Spleen (tissue), 11 donors: ENCODE measurements at regions not wholly inside any gene's neighbourhood (a gene's known extent, or its start where the extent isn't known, plus 50 kb on each side); places are given as distances from the start of the nearest gene placed in this dataset.

ENCODE experiments used
- DNase-seq: peaks from one replicate; pipeline ENCODE4 v3.0.0-alpha.2; 2020
- H3K27ac ChIP-seq, 8 donors: fragments of 200-600 bp; sonication (generic) in 7 of 8; 1 replicate in 4 of 8; 2 replicates in 4 of 8; pipeline versions ENCODE4 v1.5.0 to v1.8.0; 2016 to 2021; ENCODE audit warnings: inconsistent platforms in 4 of 8, mild to moderate bottlenecking in 4 of 8, moderate library complexity in 1 of 8
- H3K27me3 ChIP-seq, 7 donors: fragments of 200-600 bp; sonication (generic) in 6 of 7; replicated peaks in 1 of 7; 1 replicate in 4 of 7; 2 replicates in 3 of 7; pipeline versions ENCODE4 v1.5.0 to v1.8.0; 2016 to 2021; ENCODE audit warnings: inconsistent platforms in 3 of 7, mild to moderate bottlenecking in 1 of 7
- H3K36me3 ChIP-seq, 6 donors: fragments of 200-600 bp; sonication (generic) in 5 of 6; 1 replicate in 4 of 6; 2 replicates in 2 of 6; pipeline versions ENCODE4 v1.5.0 to v1.8.0; 2016 to 2021; ENCODE audit warnings: inconsistent platforms in 2 of 6
- H3K4me1 ChIP-seq, 6 donors: fragments of 200-600 bp; sonication (generic) in 5 of 6; 1 replicate in 3 of 6; 2 replicates in 3 of 6; pipeline versions ENCODE4 v1.5.0 to v1.8.0; 2016 to 2021; ENCODE audit warnings: inconsistent platforms in 3 of 6
- H3K4me3 ChIP-seq, 8 donors: fragments of 200-600 bp; sonication (generic) in 7 of 8; 1 replicate in 4 of 8; 2 replicates in 4 of 8; pipeline versions ENCODE4 v1.5.0 to v1.8.0; 2016 to 2021; ENCODE audit warnings: inconsistent platforms in 4 of 8, mild to moderate bottlenecking in 4 of 8, moderate library complexity in 2 of 8
- H3K9me3 ChIP-seq, 8 donors: fragments of 200-600 bp; sonication (generic) in 7 of 8; 1 replicate in 4 of 8; 2 replicates in 4 of 8; pipeline versions ENCODE4 v1.5.0 to v1.8.0; 2016 to 2021; ENCODE audit warnings: inconsistent platforms in 4 of 8
- CTCF ChIP-seq, 11 experiments: fragments of 200-600 bp in 7 of 11; fragments of 450-650 bp in 4 of 11; sonication (generic) in 4 of 11; IDR thresholded peaks in 8 of 11; conservative IDR thresholded peaks in 3 of 11; 1 replicate in 7 of 11; 2 replicates in 4 of 11; pipeline versions ENCODE4 v1.4.0 to v1.8.0; 2016 to 2021; ENCODE audit warnings: antibody characterized with exemption in 11 of 11, inconsistent platforms in 4 of 11, mild to moderate bottlenecking in 1 of 11
- POLR2A ChIP-seq, 3 donors: fragments of 450-650 bp; IDR thresholded peaks; one replicate each; pipeline ENCODE4 v1.5.1; 2017; ENCODE audit warnings: antibody characterized with exemption in 3 of 3, mild to moderate bottlenecking in 1 of 3
- POLR2AphosphoS5 ChIP-seq, 3 donors: sonication (generic); formaldehyde crosslinking; IDR thresholded peaks; one replicate each; pipeline ENCODE4 v1.5.1; 2017; ENCODE audit warnings: antibody characterized with exemption in 3 of 3
- WGBS, 5 donors: extraction: QIAGEN DNeasy Blood & Tissue Kit in 3 of 5; methylation state at CpG; one replicate each; pipeline versions ENCODE4 v1.1.5 to v1.1.7; 2013 to 2018; 5-methylcytosine and 5-hydroxymethylcytosine counted together
- intact Hi-C: fragments of 100-400 bp; cut with DNase I; formaldehyde crosslinking; loops from one replicate; pipeline ENCODE4 v1.15.0; 2023; ENCODE audit warnings: low total_unique reads
- donor health status: healthy with polysubstance abuse.
- donor health status: DM: no; HTN: no; CAD: no; lungs with moderate emphysema.
- donor health status: DM: no; HTN: no; CAD: no.
- donor health status: Bipolar disorder and iron deficiency.
- donor health status: healthy.
- donor health status: DM: no; HTN: no; CAD: no.
- donor health status: DM: yes; HTN: yes; CAD: no.

- WGBS, 5 donors, result 52 to 71% (median 65%) methylated on average over 7 of the region's 7 CpGs
- TF ChIP-seq POLR2A (IDR thresholded peaks at IDR 0.05), result no peak
- H3K27me3 ChIP-seq, result no peaks in the 10 kb centered on the region
- no peaks in the 10 kb centered on the region for H3K36me3 ChIP-seq
- intact Hi-C loops, result no loop called here
- H3K4me3 ChIP-seq, result no peak overlapping the region
- no peak for DNase-seq
- H3K9me3 ChIP-seq, result peaks cover 0 to 7% (median 3%) of the 10 kb centered on the region in 8 donors
- no peak overlapping the region for H3K27ac ChIP-seq
- no peaks in the 10 kb centered on the region for H3K4me1 ChIP-seq
These were observed 490.9 kb downstream of the REEP3 start for GRCh38 chr10:64011912-64012714.

DNA sequence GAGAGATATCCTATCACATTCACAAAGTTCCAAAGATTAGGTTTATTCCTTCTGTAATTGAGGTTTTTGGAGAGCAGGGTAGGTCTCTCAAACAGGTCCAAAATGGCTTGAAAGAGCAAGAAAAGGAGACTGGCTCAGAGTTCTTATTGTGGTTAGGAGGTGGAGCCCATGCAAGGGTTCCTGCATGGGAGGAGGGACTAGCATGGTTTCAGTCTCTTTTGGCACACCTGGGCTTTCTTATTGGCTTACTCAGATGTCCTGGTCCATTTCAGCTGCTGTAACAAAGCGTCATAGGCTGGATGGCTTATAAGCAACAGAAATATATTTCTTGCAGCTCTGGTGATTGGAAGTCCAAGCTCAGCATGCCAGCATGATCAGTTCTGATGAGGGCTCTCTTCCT is 493.1 kb downstream of the REEP3 start:
- Histone ChIP-seq H3K27ac (no peak overlapping the region), H3K4me1 (no peaks in the 10 kb centered on the region), H3K27me3 (no peaks in the 10 kb centered on the region), H3K9me3 (no peaks in the 10 kb centered on the region), H3K36me3 (no peaks in the 10 kb centered on the region), H3K4me3 (no peak overlapping the region)
- intact Hi-C loops, result no loop called here
- 82 to 97% (median 92%) methylated on average over 1 of the region's 1 CpG for WGBS, 5 donors
- TF ChIP-seq POLR2AphosphoS5 (IDR thresholded peaks at IDR 0.05) (no peak), CTCF (IDR thresholded peaks at IDR 0.05 in 8 of 11, conservative IDR thresholded peaks at IDR 0.05 in 3 of 11) (no peak), POLR2A (IDR thresholded peaks at IDR 0.05) (no peak)
- DNase-seq, result no peak

- Histone ChIP-seq H3K4me3 (no peak overlapping the region), H3K9me3 (peaks cover 0 to 22% (median 7%) of the 10 kb centered on the region in 8 donors), H3K27me3 (no peaks in the 10 kb centered on the region), H3K36me3 (no peaks in the 10 kb centered on the region), H3K4me1 (no peaks in the 10 kb centered on the region), H3K27ac (no peak overlapping the region)
- intact Hi-C loops, result no loop called here
- TF ChIP-seq POLR2A (IDR thresholded peaks at IDR 0.05), result no peak
- 77 to 90% (median 79%) methylated on average over 4 of the region's 4 CpGs for WGBS, 5 donors
- DNase-seq, result no peak
These were observed 502.8 kb downstream of the REEP3 start for GRCh38 chr10:64023926-64024470.

- TF ChIP-seq CTCF (IDR thresholded peaks at IDR 0.05 in 8 of 11, conservative IDR thresholded peaks at IDR 0.05 in 3 of 11) (no peak), POLR2AphosphoS5 (IDR thresholded peaks at IDR 0.05) (no peak), POLR2A (IDR thresholded peaks at IDR 0.05) (no peak)
- Histone ChIP-seq H3K4me3 (no peak overlapping the region), H3K27ac (no peak overlapping the region), H3K27me3 (peaks cover 0 to 8% (median 0%) of the 10 kb centered on the region in 7 donors), H3K9me3 (no peaks in the 10 kb centered on the region), H3K36me3 (no peaks in the 10 kb centered on the region), H3K4me1 (peaks cover 0 to 18% (median 4%) of the 10 kb centered on the region in 6 donors)
- WGBS, 5 donors, result 68 to 86% (median 78%) methylated on average over 3 of the region's 3 CpGs
- DNase-seq, result no peak
- intact Hi-C loops, result no loop called here
These were observed 512.5 kb downstream of the REEP3 start for GRCh38 chr10:64033711-64034110.

DNA sequence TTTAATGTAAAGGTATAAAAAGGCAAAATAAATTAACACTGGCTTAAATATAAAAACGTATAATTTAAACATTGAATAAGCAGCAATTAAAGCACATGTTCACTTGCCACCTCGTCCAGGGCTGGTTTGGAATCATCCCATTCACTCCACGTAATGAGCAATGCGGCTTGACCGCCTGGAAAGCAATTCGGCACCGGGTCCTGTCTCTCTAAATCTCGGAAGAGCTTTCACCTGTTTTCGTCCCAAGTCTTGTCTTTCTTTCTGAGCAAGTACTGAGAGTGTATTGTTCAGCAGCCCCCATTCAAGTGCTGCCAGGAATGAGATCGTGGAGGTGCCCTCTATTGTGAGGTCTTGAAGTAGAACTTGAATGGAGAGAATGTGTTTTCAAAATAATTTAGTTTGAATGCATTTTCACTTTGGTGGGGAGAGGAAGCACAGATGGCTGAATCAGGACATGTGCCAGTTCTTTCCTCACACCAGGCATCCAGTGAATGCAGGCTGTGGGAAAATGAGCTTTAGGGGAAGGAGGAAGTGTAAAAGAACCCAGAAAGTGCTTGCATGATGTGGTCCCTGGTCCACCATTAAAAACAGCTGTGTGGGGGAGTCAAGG is 515.2 kb downstream of the REEP3 start:
- peaks cover 0 to 30% (median 13%) of the 10 kb centered on the region in 6 donors for H3K4me1 ChIP-seq
- 61 to 78% (median 73%) methylated on average over 10 of the region's 10 CpGs for WGBS, 5 donors
- H3K36me3 ChIP-seq, result no peaks in the 10 kb centered on the region
- no peaks in the 10 kb centered on the region for H3K9me3 ChIP-seq
- intact Hi-C loops, result no loop called here
- DNase-seq, result no peak
- H3K4me3 ChIP-seq, result no peak overlapping the region
- H3K27me3 ChIP-seq, result peaks cover 0 to 9% (median 0%) of the 10 kb centered on the region in 7 donors
- TF ChIP-seq POLR2A (IDR thresholded peaks at IDR 0.05) (no peak), CTCF (IDR thresholded peaks at IDR 0.05 in 8 of 11, conservative IDR thresholded peaks at IDR 0.05 in 3 of 11) (no peak), POLR2AphosphoS5 (IDR thresholded peaks at IDR 0.05) (no peak)
- H3K27ac ChIP-seq, result no peak overlapping the region
